ENCODE measurements at regions not wholly inside any gene's neighbourhood (a gene's known extent, or its start where the extent isn't known, plus 50 kb on each side); places are given as distances from the start of the nearest gene placed in this dataset.

DNA sequence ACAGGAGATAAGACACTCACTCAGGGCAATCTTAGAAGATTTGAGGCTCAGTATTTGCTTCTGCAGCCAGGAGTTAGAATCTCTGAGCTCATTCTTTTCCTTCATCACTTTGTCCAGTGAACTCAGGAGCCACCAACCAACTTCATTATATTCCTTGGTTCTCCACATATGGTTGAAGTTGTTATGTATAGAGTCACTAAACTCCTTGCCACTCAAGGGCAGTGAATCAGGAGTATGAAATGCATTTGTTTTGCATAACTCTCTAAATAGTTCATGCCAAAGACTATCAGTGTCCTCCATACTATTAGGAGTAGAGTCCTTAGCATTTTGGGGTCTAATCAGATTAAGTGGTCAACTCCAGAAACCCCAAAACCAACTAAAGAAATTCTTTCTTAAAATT is 150.6 kb downstream of the CCDC59 start:
- TF ChIP-seq, protein P1, sequence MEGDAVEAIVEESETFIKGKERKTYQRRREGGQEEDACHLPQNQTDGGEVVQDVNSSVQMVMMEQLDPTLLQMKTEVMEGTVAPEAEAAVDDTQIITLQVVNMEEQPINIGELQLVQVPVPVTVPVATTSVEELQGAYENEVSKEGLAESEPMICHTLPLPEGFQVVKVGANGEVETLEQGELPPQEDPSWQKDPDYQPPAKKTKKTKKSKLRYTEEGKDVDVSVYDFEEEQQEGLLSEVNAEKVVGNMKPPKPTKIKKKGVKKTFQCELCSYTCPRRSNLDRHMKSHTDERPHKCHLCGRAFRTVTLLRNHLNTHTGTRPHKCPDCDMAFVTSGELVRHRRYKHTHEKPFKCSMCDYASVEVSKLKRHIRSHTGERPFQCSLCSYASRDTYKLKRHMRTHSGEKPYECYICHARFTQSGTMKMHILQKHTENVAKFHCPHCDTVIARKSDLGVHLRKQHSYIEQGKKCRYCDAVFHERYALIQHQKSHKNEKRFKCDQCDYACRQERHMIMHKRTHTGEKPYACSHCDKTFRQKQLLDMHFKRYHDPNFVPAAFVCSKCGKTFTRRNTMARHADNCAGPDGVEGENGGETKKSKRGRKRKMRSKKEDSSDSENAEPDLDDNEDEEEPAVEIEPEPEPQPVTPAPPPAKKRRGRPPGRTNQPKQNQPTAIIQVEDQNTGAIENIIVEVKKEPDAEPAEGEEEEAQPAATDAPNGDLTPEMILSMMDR (IDR thresholded peaks at IDR 0.05), result no peak
- no peak for TF ChIP-seq EZH2 (IDR thresholded peaks at IDR 0.05; ENCODE audit: borderline replicate concordance, insufficient read depth, low read depth, low read length, poor library complexity, severe bottlenecking)
